GM18867 (cell line): ENCODE measurements at regions not wholly inside any gene's neighbourhood (a gene's known extent, or its start where the extent isn't known, plus 50 kb on each side); places are given as distances from the start of the nearest gene placed in this dataset.
"Not testable (repeated sequence)": the region's sequence is repeated elsewhere in the genome, so short reads cannot be mapped to it uniquely, and the experiment has no call there.

ENCODE experiments used
- ATAC-seq: cut with Tn5 transposase; IDR thresholded peaks from one replicate; pipeline ENCODE4 v1.9.1; 2021; ENCODE audit warnings: mild to moderate bottlenecking, moderate library complexity; ENCODE audit not compliant: unreplicated experiment

DNA sequence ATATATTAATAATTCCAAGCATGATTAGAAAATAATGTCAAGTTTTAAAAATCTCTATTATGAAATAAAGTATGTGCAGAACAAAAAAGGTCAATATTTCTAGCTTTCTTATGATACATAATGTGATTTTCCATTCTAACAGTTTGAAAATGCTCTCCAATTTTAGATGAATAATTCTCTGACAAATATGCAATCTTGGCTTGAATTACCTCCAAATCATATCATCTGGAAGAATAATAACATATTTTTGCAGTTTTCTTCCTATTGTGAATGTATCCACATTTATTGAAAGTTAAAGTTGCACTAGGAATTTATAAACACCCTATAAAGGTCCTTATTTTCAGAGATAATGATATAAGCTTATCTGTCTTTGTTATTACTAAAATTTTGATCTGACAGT is 548.5 kb upstream of the SLC10A2 start:
- ATAC-seq, result no peak

DNA sequence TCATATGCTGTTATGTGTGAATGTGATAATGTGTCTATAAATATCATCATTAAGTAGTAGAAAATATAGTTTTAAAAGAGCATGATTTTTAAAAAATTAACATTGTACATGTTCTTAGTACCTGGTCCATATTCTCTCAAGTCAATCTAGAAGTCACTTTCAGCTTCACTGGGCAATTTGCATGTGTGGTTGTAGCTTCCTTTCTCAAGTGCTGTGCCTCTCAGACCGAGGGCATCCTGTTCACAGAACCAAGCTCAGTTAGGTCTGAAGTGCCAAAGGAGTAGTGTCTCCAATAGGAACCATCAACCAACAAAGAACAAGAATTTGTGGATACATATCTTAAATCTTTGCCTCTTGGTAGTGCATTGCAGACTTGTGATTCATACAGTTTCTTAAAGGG is 541.8 kb upstream of the SLC10A2 start:
- ATAC-seq, result peak; percentile 94

DNA sequence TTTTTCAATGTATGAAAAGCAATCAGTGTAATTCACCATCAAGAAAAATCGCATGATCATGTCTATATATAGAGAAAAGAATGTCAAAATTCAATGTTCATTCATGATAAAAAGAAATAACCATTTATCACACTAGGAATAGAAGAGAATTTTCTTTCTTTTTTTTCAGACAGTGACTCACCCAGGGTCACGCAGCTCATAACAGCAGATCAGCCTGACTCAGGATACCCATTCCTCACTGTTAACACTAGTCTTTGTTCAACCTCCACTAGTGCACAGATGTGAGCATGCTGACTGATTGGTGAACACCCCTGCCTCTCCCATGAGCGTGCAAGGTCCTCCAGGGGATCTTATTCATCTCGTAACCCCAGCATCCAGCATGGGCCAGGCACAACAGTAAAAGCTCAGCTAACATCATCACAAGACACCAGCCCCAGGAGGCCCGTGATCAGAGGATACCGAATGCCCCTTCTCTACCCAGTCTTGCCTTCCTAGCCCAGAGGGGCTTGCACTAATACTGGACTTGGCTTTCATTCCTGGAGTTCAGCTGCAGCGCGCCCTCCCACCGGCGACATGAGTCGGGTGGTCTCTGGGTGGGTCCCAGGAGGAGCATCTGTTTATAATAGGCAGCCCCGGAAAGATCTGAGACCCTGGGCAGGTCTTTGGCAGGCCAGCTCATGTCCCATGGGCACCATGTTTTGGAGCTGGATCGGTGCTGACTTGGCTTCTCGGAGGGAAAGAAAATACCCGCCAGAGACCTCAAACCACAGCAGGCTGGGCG is 539.5 kb upstream of the SLC10A2 start:
- ATAC-seq, result no peak

DNA sequence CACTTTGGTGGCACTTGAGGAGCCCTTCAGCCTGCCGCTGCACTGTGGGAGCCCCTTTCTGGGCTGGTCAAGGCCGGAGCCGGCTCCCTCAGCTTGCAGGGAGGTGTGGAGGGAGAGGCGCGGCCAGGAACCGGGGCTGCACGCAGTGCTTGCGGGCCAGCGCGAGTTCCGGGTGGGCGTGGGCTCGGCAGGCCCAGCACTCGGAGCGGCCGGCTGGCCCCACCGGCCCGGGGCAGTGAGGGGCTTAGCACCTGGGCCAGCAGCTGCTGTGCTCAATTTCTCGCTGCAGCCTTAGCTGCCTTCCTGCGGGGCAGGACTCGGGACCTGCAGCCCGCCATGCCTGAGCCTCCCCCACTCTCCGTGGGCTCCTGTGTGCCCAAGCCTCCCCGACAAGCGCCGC is 533.7 kb upstream of the SLC10A2 start:
- not testable (repeated sequence) for ATAC-seq

DNA sequence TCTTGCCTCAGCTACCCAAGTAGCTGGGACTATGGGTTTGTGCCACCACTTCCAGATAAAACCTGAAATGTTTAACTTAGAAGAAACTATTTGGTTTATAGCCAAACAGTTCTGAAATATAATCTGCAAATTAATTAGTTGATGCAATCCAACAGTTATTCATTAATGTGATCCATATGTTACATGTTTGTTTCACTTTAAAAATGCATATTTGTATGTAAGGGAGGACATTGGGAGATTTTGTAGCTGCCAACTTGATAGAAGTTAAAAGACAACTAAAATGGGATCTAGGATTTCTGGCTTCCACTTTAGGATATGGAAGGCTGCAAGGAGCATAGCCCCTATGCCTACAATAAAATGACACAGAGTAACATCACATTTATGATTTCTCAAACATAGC is 532.5 kb upstream of the SLC10A2 start:
- ATAC-seq, result no peak

DNA sequence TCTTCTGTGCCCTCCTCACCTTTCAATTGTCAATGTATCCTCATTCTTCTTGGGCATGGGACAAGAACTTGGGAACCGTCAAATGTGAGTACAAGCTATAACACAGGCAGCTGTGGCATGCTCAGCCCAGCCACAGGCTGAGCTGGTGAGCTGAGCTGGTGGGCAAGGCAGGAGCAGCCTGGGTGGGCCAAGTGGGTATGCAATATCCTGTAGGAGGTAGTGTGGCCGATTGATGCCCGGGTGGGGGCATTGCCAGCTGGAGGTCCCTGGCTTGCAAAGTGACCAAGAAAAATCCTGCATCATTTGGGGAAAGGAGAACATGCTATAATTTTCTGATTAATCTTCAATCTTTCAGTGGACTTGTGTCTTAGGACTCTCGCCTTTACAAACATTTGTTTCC is 507.2 kb upstream of the SLC10A2 start:
- no peak for ATAC-seq

DNA sequence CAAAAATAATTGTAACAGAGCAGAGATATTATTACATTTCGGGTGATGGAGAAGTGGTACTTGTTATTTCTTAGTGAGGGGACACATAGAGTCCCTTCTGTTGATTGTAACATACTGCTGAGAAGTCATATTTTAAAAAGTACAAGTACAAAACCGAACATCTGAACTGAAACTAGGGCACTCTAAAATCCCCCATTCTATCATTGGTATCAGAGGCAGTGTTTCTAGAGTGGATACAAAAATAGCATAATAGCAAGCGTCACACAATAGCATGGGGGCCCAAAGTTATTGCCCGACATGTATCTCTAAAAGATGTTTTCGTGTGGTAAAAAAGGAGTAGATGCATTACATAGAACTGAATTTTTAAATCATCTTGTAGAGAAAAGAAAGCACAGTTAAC is 502.1 kb upstream of the SLC10A2 start:
- ATAC-seq, result no peak

DNA sequence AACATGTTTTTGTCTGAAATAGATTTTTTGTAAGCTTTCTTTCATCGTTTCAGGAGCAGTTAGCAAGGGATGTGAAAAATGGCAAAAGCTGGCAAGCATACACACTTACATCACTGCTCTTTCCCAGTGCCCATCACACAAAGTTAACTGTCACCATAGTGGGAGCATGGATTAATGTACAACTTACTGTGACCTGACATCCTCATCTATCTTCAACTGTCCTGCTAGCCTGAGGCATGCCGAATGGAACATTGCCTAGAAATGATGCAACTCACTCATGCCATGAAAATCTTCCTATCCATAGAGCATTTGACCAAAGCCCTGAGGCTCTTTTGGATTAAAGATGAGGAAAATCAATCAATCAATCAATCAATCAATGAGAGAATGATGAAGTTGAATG is 491.7 kb upstream of the SLC10A2 start:
- no peak for ATAC-seq

DNA sequence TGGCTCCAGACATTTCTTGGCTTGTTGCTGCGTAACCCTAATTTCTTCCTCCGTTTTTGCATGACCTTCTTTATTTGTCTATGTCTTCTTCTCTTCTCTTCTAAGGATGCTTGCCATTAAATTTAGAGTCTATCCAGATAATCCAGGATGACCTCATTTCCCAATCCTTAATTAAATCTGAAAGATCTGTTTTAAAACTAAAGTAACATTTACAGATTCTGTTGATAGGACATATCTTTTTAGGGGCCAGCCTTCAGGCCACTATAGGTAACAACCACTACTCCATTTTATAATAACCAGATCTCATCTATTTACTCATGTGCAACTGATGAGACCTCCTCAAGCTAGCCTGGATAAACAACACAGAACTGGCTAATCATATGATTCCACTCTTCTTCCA is 490.5 kb upstream of the SLC10A2 start:
- ATAC-seq, result no peak

DNA sequence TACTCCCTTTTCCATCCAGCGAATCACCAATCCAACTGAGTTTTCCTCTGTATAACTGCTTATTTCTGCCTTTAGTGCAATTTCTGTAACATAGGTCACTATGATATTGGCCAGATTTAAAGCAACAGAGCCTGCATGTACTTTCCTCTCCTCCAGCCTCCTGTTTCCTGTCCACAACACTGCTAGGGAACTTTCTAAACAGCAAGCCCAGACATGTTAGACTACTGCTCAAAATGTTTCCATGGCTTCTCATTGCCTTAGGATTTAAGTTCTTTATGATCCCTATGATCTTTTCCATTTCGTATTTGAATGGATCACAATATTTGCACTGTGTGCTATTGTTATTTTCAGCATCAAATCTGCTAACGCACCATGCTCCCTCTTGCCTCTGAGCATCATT is 481.7 kb upstream of the SLC10A2 start:
- no peak for ATAC-seq

DNA sequence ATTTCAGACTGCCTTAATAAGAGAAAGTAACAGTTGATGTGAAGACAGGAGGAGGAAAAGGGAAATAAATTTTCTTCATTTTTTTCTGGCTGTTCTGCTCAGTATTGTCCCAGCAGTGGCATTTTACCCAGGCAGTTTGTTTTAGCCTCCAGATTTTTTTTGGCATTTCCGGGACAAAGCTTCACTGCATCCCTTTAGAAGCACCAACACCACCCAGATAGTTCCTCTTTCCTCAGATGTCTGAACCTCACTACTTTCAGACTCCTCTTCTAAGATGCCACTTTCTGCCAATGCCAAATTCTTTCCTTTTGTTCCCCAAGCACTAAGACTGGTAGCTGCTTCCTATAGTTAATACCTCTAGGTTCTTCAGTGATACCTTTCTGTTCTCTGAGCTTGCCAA is 480.1 kb upstream of the SLC10A2 start:
- no peak for ATAC-seq

DNA sequence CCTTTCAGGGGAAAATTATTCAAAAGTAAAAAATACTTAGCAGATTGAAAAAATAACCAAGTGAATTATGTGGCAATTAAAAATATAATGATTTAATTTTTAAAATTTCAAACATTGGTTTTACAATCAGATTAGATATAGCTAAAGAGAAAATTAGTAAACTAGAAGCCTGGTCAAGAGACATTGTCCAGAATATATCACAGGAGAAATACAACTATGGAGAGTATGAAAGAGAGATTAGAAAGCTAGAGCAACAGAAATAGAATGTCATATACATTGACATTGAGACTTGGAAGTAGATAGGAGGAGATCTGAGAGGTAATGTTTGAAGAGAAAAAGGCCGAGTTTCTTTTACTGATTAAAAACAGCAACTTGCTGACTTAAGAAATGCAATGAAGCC is 476.4 kb upstream of the SLC10A2 start:
- ATAC-seq, result no peak

DNA sequence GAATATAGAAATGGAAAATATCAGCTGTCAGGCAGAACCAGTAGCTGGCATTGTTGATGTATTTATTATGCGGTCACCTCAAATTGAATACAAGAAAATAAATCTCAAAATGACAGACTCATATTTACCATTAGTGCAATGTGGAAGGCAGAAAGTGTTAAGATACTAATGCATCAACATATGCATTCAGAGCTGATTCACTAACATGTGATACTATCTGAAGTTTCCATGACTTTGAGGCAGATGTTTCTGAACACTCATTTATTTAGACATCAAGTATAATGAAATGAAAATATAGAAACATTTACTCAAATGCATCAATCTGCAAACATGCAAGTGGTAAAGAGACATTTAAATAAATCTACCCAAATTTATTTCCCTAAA is 474.2 kb upstream of the SLC10A2 start:
- no peak for ATAC-seq

DNA sequence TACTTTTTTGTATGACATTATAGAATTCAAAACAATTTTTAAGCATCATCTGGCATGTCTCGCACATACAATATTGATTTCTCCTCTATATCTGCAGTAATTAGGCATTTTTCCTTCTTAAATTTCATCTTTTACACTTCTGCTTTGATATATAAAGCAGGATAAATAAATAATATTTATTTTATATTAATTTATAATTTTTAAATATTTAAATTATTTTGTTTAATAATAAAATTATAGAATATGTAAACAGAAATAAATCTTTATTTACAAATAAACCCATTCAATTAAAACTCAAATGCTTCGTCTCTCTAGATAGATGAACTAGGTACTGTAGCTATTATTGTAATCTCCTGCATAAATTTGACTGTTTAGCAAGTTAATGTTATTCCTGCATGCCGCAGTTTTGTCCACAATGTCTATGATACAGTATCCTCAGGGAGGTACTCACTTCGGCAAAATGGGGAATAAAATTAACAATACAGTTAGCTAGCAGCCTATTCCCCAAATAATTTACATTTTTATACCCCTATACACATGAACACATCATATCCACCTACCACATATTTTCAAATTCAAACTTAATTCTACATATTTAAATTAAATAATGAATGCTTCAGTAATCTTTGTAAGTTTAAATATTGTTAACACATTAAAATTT is 473.6 kb upstream of the SLC10A2 start:
- ATAC-seq, result no peak

DNA sequence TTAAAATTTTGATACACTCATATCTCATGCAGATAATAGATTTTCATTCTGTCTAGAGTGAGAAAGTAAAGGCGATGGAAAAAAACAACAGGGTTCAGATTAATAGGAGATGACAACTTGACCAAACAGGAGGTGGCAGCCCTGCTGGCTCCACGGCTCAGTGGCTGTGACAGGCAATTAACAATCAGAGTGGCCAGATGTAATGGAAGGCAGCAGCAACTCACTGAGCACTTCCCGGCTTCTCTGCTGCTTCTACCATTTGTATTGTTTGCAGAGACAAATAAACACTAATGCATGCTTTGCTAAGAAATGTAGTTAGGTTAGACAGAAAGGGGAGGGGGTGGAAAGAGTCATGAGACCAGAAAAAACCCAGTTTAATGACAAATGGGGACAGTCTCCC is 473.0 kb upstream of the SLC10A2 start:
- no peak for ATAC-seq

DNA sequence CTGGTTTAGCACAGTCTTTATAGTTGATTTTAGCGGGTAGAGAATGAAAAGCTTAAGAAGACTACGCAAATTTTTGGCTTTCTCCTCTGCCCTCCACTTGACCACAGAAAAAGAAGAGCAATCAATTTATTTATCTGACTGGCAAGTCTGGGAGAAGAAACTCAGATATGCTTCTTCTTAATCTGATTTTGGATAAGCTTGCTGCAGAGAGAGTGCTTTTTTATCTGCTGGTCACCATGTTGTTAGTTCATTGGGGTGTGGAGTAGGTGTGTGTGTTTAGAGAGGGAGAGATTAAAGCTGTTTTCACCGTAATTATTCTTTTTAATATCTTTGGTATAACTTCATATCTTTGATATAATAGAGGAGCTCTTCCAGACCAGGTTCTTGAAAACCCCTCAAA is 471.4 kb upstream of the SLC10A2 start:
- no peak for ATAC-seq

DNA sequence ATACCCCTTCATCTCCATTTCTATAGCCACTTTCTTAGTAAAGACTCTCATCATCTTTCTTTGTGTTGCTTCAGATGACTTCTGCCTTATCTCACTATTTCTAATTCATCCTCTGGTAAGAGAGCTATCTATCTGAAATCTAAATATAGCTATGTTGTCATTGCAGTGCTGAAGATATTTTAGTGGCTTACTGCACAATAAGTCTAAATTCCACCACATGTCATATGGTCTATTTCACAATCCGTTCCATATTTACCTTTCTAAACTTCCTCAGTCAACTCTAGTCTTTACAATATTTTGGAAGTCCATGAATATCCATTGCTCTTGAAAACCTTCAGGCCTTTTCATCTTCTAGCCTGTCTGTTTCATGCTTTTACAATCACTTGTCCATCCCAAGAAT is 465.1 kb upstream of the SLC10A2 start:
- ATAC-seq, result no peak

DNA sequence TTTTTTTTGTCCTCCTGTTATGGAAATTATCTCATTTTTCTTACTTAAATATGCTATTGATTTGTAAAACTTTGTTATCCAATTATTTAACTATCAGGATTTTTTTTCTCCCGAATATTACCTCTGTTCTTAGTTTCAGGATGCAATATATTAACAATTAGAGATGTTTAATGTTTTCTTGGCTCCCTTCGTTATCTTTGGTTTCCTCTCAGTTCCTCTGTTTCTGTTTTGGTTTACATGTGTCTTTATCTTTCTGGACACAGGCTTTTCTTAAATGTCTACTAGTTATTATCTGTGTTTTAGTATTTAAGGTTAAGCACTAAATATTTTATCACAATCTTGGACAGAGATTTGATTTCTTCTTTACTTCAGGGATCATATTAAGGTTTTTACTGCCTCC is 462.2 kb upstream of the SLC10A2 start:
- no peak for ATAC-seq

DNA sequence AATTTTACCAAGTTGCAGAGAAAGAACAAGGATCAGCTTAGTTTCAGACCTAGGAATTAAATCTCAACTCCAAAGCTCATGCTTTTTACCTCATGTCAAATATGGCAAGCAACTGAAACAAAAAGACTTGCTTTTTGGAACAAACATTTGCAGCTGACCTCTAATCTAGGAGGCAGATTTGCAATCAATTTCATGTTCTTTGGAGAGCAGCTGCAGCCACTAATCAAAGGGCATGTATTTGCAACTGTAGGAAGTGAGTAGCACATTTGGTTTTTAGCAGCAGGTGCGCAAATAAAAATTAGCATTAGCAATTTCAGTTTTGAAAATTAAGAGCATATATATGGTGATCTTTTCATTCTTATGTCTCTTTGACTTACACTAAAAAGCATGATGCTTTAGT is 459.3 kb upstream of the SLC10A2 start:
- ATAC-seq, result no peak

DNA sequence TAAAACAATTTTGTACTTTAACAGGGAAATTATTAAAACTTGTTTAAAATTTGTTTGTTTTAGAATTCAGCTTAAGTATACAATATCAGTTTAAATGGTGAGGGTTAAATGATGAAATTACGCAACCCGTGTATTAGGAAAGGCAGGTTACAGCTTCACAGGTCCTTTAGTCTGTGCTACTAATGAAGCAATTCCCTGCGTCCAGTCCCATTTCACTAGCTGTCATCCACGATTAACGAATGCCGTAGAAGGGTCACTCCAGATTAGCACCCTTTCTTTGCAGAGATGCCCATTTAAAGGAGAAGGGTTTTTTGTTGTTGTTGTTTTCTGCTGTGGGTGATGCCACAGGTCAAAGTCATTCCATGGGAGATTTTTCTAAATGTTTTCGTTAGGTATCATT is 457.6 kb upstream of the SLC10A2 start:
- ATAC-seq, result no peak

DNA sequence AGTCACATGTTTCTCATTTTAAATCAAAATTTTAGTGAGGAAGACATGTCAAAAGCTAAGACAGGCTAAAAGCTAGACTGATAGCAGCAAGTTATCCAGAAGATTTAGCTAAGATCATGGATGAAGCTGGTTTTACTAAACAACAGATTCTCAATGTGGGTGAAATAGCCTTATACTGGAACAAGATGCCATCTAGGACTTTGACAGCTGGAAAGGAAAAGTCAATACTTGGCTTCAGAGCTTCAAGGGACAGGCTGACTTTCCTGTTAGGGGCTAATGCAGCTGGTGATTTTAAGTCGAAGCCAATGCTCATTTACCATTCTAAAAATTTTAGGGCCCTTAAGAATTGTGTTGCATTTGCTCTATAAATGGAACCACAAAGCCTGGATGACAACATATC is 455.3 kb upstream of the SLC10A2 start:
- ATAC-seq, result no peak

DNA sequence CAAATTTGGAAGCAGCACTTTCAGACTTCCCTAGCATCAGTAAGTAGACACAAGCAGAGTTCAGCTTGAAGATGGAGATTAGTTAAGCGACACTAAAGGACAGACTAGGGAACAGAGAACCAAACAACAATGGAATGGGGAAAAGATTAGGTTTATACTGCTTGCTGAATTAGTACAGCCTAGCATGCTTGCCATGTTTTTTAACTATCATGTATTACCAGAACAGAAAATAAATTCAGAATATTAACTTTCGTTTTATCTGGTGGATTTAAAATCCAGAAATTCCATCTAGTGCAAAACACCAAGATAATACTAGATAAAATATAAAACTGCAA is 451.5 kb upstream of the SLC10A2 start:
- ATAC-seq, result no peak
